Esophagus mucosa (tissue), 1 donor: ENCODE measurements at regions not wholly inside any gene's neighbourhood (a gene's known extent, or its start where the extent isn't known, plus 50 kb on each side); places are given as distances from the start of the nearest gene placed in this dataset.

Source experiments
- ATAC-seq: fragments of 200-7000 bp; cut with Tn5 transposase; one replicate; pipeline ENCODE4 v1.9.1; 2020
- donor health status: DM: yes; HTN: yes; CAD: no.

- ATAC-seq = no peak
Observed at GRCh38 chr3:107283948-107284347, 93.3 kb upstream of the CCDC54 start.

GRCh38 chr3:107284612-107285011 is 92.6 kb upstream of the CCDC54 start:
- ATAC-seq = no peak

GRCh38 chr3:107285197-107285596 is 92.0 kb upstream of the CCDC54 start:
- ATAC-seq = no peak

- peak; percentile 59 for ATAC-seq
Observed at GRCh38 chr3:107289354-107289753, 87.9 kb upstream of the CCDC54 start.

GRCh38 chr3:107294117-107294516 is 83.1 kb upstream of the CCDC54 start:
- no peak for ATAC-seq

GRCh38 chr3:107297597-107297996 is 79.6 kb upstream of the CCDC54 start:
- no peak for ATAC-seq

- no peak for ATAC-seq
Observed at GRCh38 chr3:107307205-107307604, 70.0 kb upstream of the CCDC54 start.

GRCh38 chr3:107308716-107309115 is 68.5 kb upstream of the CCDC54 start:
- no peak for ATAC-seq

GRCh38 chr3:107309312-107309711 is 67.9 kb upstream of the CCDC54 start:
- no peak for ATAC-seq

GRCh38 chr3:107313711-107314110 is 63.5 kb upstream of the CCDC54 start:
- ATAC-seq = no peak

GRCh38 chr3:107315141-107315540 is 62.1 kb upstream of the CCDC54 start:
- ATAC-seq = no peak

GRCh38 chr3:107323723-107324122 is 53.5 kb upstream of the CCDC54 start:
- no peak for ATAC-seq

- ATAC-seq = no peak
Observed at GRCh38 chr3:107325446-107325845, 51.8 kb upstream of the CCDC54 start.
